ENCODE measurements at regions not wholly inside any gene's neighbourhood (a gene's known extent, or its start where the extent isn't known, plus 50 kb on each side); places are given as distances from the start of the nearest gene placed in this dataset.

GRCh38 chr6:168181876-168182275 is 102.9 kb upstream of the FRMD1 start:
- no peaks in the 10 kb centered on the region for H3K9me3 ChIP-seq (ENCODE audit: low read length)
- no peak for DNase-seq

DNA sequence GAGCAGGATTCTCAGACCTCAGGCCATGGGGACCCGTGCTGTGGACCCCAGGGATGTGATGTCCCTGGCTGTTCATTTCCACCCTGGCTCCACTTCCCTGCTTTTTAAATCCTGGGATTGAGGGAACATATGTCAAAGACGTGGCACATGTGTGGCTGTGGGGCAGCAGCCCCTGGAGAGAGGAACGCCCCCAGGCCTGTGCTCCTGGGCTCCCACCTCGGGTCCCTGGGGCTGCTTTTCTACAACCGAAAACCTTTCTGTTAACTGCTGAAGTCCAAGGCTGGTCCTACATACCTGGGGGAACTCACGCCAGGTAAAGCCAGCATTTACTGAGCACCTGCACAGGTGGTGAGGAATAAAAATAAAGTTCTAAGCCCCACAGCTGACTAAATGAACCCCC is 102.3 kb upstream of the FRMD1 start:
- Histone ChIP-seq H3K79me2 (ENCODE audit: low read length) (no peaks in the 10 kb centered on the region), H3K27ac (ENCODE audit: low read length) (no peak overlapping the region), H3K4me1 (ENCODE audit: low read length) (no peaks in the 10 kb centered on the region), H2AFZ (ENCODE audit: low read length) (no peak overlapping the region), H3K36me3 (ENCODE audit: insufficient read depth, low read length) (no peaks in the 10 kb centered on the region), H4K20me1 (ENCODE audit: insufficient read depth, low read depth, low read length) (no peaks in the 10 kb centered on the region), H3K9ac (ENCODE audit: low read length) (no peak overlapping the region), H3K9me3 (ENCODE audit: low read length) (no peaks in the 10 kb centered on the region), H3K27me3 (ENCODE audit: low read length) (no peaks in the 10 kb centered on the region), H3K9me2 (replicated peaks; ENCODE audit: insufficient read depth, low read length) (no peaks in the 10 kb centered on the region), H3K4me3 (ENCODE audit: low read length) (no peak overlapping the region), H3K4me2 (ENCODE audit: low read depth, low read length, poor library complexity, severe bottlenecking) (no peak overlapping the region)
- no peak for DNase-seq

More at GRCh38 chr6:168181876-168182275, 102.9 kb upstream of the FRMD1 start:
- no peaks in the 10 kb centered on the region for H3K9me2 ChIP-seq (replicated peaks; ENCODE audit: insufficient read depth, low read length)
- H3K4me3 ChIP-seq (ENCODE audit: low read length): no peak overlapping the region
- no peaks in the 10 kb centered on the region for H3K79me2 ChIP-seq (ENCODE audit: low read length)
- no peaks in the 10 kb centered on the region for H3K36me3 ChIP-seq (ENCODE audit: insufficient read depth, low read length)
- no peak overlapping the region for H3K27ac ChIP-seq (ENCODE audit: low read length)
- H4K20me1 ChIP-seq (ENCODE audit: insufficient read depth, low read depth, low read length): no peaks in the 10 kb centered on the region
- H3K4me1 ChIP-seq (ENCODE audit: low read length): no peaks in the 10 kb centered on the region
- H3K9ac ChIP-seq (ENCODE audit: low read length): no peak overlapping the region
- H3K27me3 ChIP-seq (ENCODE audit: low read length): no peaks in the 10 kb centered on the region
- H3K4me2 ChIP-seq (ENCODE audit: low read depth, low read length, poor library complexity, severe bottlenecking): no peak overlapping the region
- no peak overlapping the region for H2AFZ ChIP-seq (ENCODE audit: low read length)

DNA sequence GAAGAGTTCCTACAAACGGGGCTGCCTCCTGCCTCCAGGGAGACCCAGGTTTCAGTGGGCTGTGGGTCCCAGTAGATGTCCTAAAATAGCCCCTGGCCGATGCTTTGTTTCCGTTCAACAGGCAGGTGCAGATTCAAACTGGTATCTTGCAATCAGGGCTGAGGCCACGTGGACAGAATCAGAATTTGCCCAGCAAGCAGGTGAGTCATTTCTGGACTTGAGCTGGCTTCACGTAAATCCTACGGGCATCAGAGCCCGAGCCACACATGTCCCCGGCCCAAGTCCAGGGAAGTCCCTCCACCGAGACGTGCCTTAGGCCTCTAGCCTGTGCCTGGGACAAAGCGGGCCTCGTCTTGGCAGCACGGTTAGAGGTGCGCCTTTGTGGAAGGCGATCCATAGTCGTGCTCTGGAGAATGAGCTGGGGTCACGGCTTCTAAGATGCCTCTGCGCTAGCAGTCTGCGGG is 101.6 kb upstream of the FRMD1 start:
- H3K4me1 ChIP-seq (ENCODE audit: low read length): no peaks in the 10 kb centered on the region
- H3K79me2 ChIP-seq (ENCODE audit: low read length): no peaks in the 10 kb centered on the region
- H3K9me3 ChIP-seq (ENCODE audit: low read length): no peaks in the 10 kb centered on the region
- no peak for DNase-seq
- no peak overlapping the region for H2AFZ ChIP-seq (ENCODE audit: low read length)
- H3K27me3 ChIP-seq (ENCODE audit: low read length): no peaks in the 10 kb centered on the region
- H3K36me3 ChIP-seq (ENCODE audit: insufficient read depth, low read length): no peaks in the 10 kb centered on the region
- no peaks in the 10 kb centered on the region for H4K20me1 ChIP-seq (ENCODE audit: insufficient read depth, low read depth, low read length)
- H3K4me2 ChIP-seq (ENCODE audit: low read depth, low read length, poor library complexity, severe bottlenecking): no peak overlapping the region
- H3K4me3 ChIP-seq (ENCODE audit: low read length): no peak overlapping the region
- H3K9ac ChIP-seq (ENCODE audit: low read length): no peak overlapping the region
- H3K9me2 ChIP-seq (replicated peaks; ENCODE audit: insufficient read depth, low read length): no peaks in the 10 kb centered on the region
- no peak overlapping the region for H3K27ac ChIP-seq (ENCODE audit: low read length)

DNA sequence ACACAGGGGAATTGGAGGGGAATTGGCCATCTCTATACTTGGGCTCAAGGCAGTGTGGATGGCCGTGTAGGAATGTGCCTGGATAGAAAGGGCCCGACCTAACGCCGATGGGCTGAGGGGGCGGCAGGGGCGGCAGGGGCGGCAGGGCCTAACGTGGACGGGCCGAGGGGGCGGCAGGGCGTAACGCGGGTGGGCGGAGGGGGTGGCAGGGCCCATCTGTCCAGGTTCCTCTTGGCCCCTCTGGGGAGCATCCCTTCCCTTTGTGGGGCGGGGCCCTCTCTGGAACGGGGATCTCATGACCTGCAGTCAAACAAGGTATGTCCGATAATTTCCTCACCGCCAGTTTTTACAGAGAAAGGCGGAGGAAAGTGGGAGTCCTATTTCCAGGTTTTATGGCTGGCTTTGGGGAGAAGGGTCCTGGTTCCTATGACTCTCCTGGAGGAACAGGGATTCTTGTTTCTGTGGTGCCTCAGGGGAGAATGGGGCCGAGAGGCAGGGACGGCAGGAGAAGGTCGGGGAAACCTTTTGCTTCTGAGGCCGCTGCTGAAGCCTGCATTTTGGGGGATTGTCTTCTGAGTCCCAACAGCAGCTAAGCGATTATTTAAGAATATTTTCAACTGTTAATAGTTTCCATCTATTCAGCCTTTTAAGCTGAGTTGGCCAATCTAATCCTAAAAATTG is 100.8 kb upstream of the FRMD1 start:
- Histone ChIP-seq H2AFZ (ENCODE audit: low read length) (no peak overlapping the region), H3K4me2 (ENCODE audit: low read depth, low read length, poor library complexity, severe bottlenecking) (no peak overlapping the region), H3K9me3 (ENCODE audit: low read length) (no peaks in the 10 kb centered on the region), H3K27ac (ENCODE audit: low read length) (no peak overlapping the region), H3K27me3 (ENCODE audit: low read length) (no peaks in the 10 kb centered on the region), H3K9me2 (replicated peaks; ENCODE audit: insufficient read depth, low read length) (no peaks in the 10 kb centered on the region), H3K9ac (ENCODE audit: low read length) (no peak overlapping the region), H4K20me1 (ENCODE audit: insufficient read depth, low read depth, low read length) (no peaks in the 10 kb centered on the region), H3K36me3 (ENCODE audit: insufficient read depth, low read length) (no peaks in the 10 kb centered on the region), H3K4me1 (ENCODE audit: low read length) (no peaks in the 10 kb centered on the region), H3K4me3 (ENCODE audit: low read length) (no peak overlapping the region), H3K79me2 (ENCODE audit: low read length) (no peaks in the 10 kb centered on the region)
- DNase-seq: no peak

DNA sequence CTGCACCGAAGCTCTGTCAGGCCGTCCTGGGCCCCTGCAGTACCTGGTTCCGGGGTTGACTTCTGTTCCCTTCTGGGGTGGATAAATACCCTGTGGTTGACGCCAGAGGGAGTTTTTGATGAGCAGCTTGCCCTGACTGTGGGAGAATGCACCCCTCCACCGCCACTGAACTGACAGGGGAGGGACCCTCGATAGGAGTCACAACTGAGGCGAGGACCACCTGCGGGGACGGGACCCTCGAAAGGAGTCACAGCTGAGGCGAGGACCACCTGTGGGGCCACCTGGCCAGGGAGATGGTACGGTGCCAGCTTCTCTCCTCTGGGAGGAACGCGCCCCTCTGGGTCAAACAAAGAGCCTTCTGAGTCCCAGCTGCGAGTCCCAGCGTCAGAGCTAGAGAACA is 100.1 kb upstream of the FRMD1 start:
- Histone ChIP-seq H3K79me2 (ENCODE audit: low read length) (no peaks in the 10 kb centered on the region), H4K20me1 (ENCODE audit: insufficient read depth, low read depth, low read length) (no peaks in the 10 kb centered on the region), H3K4me2 (ENCODE audit: low read depth, low read length, poor library complexity, severe bottlenecking) (no peak overlapping the region), H3K4me3 (ENCODE audit: low read length) (no peak overlapping the region), H3K9me2 (replicated peaks; ENCODE audit: insufficient read depth, low read length) (no peaks in the 10 kb centered on the region), H3K9ac (ENCODE audit: low read length) (no peak overlapping the region), H3K27me3 (ENCODE audit: low read length) (no peaks in the 10 kb centered on the region), H3K27ac (ENCODE audit: low read length) (no peak overlapping the region), H2AFZ (ENCODE audit: low read length) (no peak overlapping the region), H3K36me3 (ENCODE audit: insufficient read depth, low read length) (no peaks in the 10 kb centered on the region), H3K4me1 (ENCODE audit: low read length) (no peaks in the 10 kb centered on the region), H3K9me3 (ENCODE audit: low read length) (no peaks in the 10 kb centered on the region)
- DNase-seq: no peak

DNA sequence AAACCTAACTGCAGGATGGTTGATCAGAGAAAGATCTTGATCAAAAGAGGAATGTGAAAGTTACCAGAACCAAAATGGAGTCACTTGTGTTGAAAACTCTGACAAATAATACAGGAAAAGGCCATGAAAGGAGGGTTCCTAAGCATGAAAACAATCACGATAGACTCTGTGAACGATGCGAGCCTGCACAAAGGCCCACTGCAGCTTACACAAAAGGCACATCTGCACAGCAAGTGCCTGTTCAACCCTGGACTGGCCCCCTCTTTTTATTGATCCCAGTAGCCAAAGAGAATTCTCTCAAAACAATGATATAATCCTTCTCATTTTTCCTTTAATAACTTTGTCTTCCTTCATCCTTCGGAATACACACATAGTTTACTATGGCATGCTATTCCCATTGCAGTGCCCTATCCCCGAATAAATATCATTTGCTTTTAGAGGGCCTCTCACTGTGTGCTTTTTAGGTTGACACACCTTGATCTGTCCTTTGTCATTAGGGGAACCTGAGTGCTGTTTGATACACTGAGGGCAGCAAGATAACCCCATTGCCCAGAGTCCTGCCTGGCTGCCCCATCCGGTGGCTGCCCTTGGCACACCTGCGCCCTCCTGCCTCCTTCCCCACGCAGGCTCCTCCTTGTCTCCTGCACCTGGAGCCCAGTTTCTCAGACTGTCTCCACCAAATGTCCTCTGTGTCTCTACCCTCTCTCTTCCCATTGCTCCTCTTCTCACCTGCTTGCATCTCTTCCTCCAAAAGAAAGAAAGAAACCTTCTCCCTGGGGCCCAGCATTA is 98.3 kb upstream of the FRMD1 start:
- H3K4me2 ChIP-seq (ENCODE audit: low read depth, low read length, poor library complexity, severe bottlenecking): no peak overlapping the region

GRCh38 chr6:168171673-168172353 is 92.8 kb upstream of the FRMD1 start:
- no peak for DNase-seq

More for the DNA sequence above, 98.3 kb upstream of the FRMD1 start:
- H3K79me2 ChIP-seq (ENCODE audit: low read length): no peaks in the 10 kb centered on the region
- H3K9me3 ChIP-seq (ENCODE audit: low read length): no peaks in the 10 kb centered on the region
- no peaks in the 10 kb centered on the region for H3K36me3 ChIP-seq (ENCODE audit: insufficient read depth, low read length)
- H3K9me2 ChIP-seq (replicated peaks; ENCODE audit: insufficient read depth, low read length): no peaks in the 10 kb centered on the region
- no peaks in the 10 kb centered on the region for H4K20me1 ChIP-seq (ENCODE audit: insufficient read depth, low read depth, low read length)
- H3K9ac ChIP-seq (ENCODE audit: low read length): no peak overlapping the region
- H2AFZ ChIP-seq (ENCODE audit: low read length): no peak overlapping the region
- H3K4me1 ChIP-seq (ENCODE audit: low read length): no peaks in the 10 kb centered on the region
- no peak overlapping the region for H3K4me3 ChIP-seq (ENCODE audit: low read length)
- no peaks in the 10 kb centered on the region for H3K27me3 ChIP-seq (ENCODE audit: low read length)
- DNase-seq: no peak
- no peak overlapping the region for H3K27ac ChIP-seq (ENCODE audit: low read length)

More at GRCh38 chr6:168171673-168172353, 92.8 kb upstream of the FRMD1 start:
- H3K4me2 ChIP-seq (ENCODE audit: low read depth, low read length, poor library complexity, severe bottlenecking): no peak overlapping the region
- H3K79me2 ChIP-seq (ENCODE audit: low read length): no peaks in the 10 kb centered on the region
- H3K27ac ChIP-seq (ENCODE audit: low read length): no peak overlapping the region
- no peaks in the 10 kb centered on the region for H3K27me3 ChIP-seq (ENCODE audit: low read length)
- H2AFZ ChIP-seq (ENCODE audit: low read length): no peak overlapping the region
- no peaks in the 10 kb centered on the region for H3K9me3 ChIP-seq (ENCODE audit: low read length)
- no peaks in the 10 kb centered on the region for H3K4me1 ChIP-seq (ENCODE audit: low read length)
- H3K9ac ChIP-seq (ENCODE audit: low read length): no peak overlapping the region
- no peak overlapping the region for H3K4me3 ChIP-seq (ENCODE audit: low read length)
- no peaks in the 10 kb centered on the region for H3K9me2 ChIP-seq (replicated peaks; ENCODE audit: insufficient read depth, low read length)
- H3K36me3 ChIP-seq (ENCODE audit: insufficient read depth, low read length): no peaks in the 10 kb centered on the region
- H4K20me1 ChIP-seq (ENCODE audit: insufficient read depth, low read depth, low read length): no peaks in the 10 kb centered on the region

Measured in Karpas-422 (cell line).